ENCODE measurements at regions not wholly inside any gene's neighbourhood (a gene's known extent, or its start where the extent isn't known, plus 50 kb on each side); places are given as distances from the start of the nearest gene placed in this dataset.

DNA sequence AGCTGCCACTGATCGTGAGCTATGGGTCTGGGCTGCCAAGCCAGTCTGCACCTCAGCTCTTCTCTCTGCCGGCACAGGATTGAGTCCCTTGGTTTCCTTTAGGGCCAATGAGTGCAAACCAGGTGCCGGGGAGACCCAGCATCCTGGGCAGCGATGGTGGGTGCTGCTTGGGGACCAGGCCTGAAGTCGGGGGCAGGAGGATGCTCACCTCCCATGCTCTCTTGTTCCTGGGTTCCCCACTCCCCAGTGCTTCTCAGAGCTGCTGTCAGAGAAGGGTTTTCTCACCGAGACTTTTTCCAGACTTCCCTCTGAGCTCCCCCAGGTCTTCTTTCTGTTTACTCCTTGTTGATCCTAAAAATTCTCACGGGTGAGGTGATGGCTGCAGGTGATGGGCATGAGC, 61.2 kb downstream of the IRX1 start:
- no peak overlapping the region for H3K27ac Mint-ChIP-seq
- Histone ChIP-seq H3K27me3 (ENCODE audit: insufficient read depth, low read length) (no peaks in the 10 kb centered on the region; the same call in 1 of the 2 replicates), H4K5ac (ENCODE audit: insufficient read length, low read depth, low read length) (no peak overlapping the region), H3T11ph (ENCODE audit: low read length) (no peak overlapping the region), H4K8ac (replicated peaks; ENCODE audit: insufficient read length, low read depth, low read length) (no peak overlapping the region), H3K18ac (ENCODE audit: insufficient read length, low read depth, low read length) (no peak overlapping the region), H2AFZ (ENCODE audit: low read length) (no peak overlapping the region), H3K27ac (ENCODE audit: insufficient read length, low read depth, low read length) (no peak overlapping the region), H4K20me1 (ENCODE audit: control insufficient read depth, insufficient read depth, insufficient read length) (no peaks in the 10 kb centered on the region), H2AK5ac (ENCODE audit: insufficient read length, low read length) (no peak overlapping the region), H3K14ac (ENCODE audit: insufficient read depth, low read length) (no peak overlapping the region), H3K4ac (ENCODE audit: low read depth, low read length) (no peak overlapping the region), H3K79me2 (ENCODE audit: insufficient read depth, low read length) (no peaks in the 10 kb centered on the region), H4K91ac (ENCODE audit: insufficient read length, low read depth, low read length) (no peak overlapping the region), H2BK15ac (ENCODE audit: low read depth, low read length) (no peak overlapping the region), H3K23me2 (ENCODE audit: insufficient read length, low read depth, low read length, poor library complexity, severe bottlenecking) (no peaks in the 10 kb centered on the region), H2BK20ac (ENCODE audit: low read depth, low read length, poor library complexity, severe bottlenecking) (no peak overlapping the region), H2BK12ac (ENCODE audit: insufficient read length, low read depth, low read length) (no peak overlapping the region), H3K9me3 (ENCODE audit: control insufficient read depth, low read depth, low read length) (no peaks in the 10 kb centered on the region), H3K79me1 (ENCODE audit: insufficient read depth, low read depth, low read length, poor library complexity, severe bottlenecking) (no peaks in the 10 kb centered on the region), H3K4me2 (ENCODE audit: insufficient read depth, insufficient read length, low read length) (no peak overlapping the region), H3K9ac (ENCODE audit: extremely low read depth, insufficient read length, low read length) (no peak overlapping the region), H2BK120ac (ENCODE audit: low read depth, low read length, poor library complexity, severe bottlenecking) (no peak overlapping the region), H2BK5ac (ENCODE audit: insufficient read length, low read length) (no peak overlapping the region), H3K4me1 (ENCODE audit: insufficient read depth, low read length) (no peaks in the 10 kb centered on the region), H3K56ac (ENCODE audit: insufficient read length, low read depth, low read length) (no peak overlapping the region), H3K23ac (ENCODE audit: insufficient read length, low read depth, low read length) (no peak overlapping the region)
- H3K9me3 Mint-ChIP-seq: no peaks in the 10 kb centered on the region; a peak in 1 of 5 replicates
- no peaks in the 10 kb centered on the region for H3K4me1 Mint-ChIP-seq
- H3K36me3 Mint-ChIP-seq (ENCODE audit: insufficient read depth in 1 of 3, low read depth in 3 of 3): no peaks in the 10 kb centered on the region; a peak in 1 of 7 replicates
- H3K4me3 Mint-ChIP-seq: no peak overlapping the region
- no peak for DNase-seq
- WGBS (ENCODE audit: extremely low coverage, insufficient read length, low lambda C conversion rate): no CpG with 5 or more reads among the region's 7 CpGs
- H3K27me3 Mint-ChIP-seq (ENCODE audit: low read depth): peaks cover 6% of the 10 kb centered on the region
- no peak for TF ChIP-seq CTCF (conservative IDR thresholded peaks at IDR 0.05)

All from H9 (cell line).